CD4-positive, alpha-beta T cell treated with Interleukin-17A for 4 hours (primary cell): ENCODE measurements at regions not wholly inside any gene's neighbourhood (a gene's known extent, or its start where the extent isn't known, plus 50 kb on each side); places are given as distances from the start of the nearest gene placed in this dataset.

Source experiments
- DNase-seq: peaks from one replicate; pipeline ENCODE4 v3.0.0-alpha.2; 2020; ENCODE audit warnings: mixed read lengths

- no peak for DNase-seq
Measured at GRCh38 chr10:78609976-78610375, 458.8 kb upstream of the ZMIZ1 start.

GRCh38 chr10:78613132-78613531 lies 455.6 kb upstream of the ZMIZ1 start:
- DNase-seq = no peak

GRCh38 chr10:78614267-78614666 lies 454.5 kb upstream of the ZMIZ1 start:
- DNase-seq = no peak

GRCh38 chr10:78614744-78615143 lies 454.0 kb upstream of the ZMIZ1 start:
- no peak for DNase-seq

GRCh38 chr10:78616125-78616695 lies 452.6 kb upstream of the ZMIZ1 start:
- no peak for DNase-seq

- DNase-seq = no peak
Measured at GRCh38 chr10:78617115-78617514, 451.7 kb upstream of the ZMIZ1 start.

- DNase-seq = no peak
Measured at GRCh38 chr10:78617631-78618030, 451.1 kb upstream of the ZMIZ1 start.

- DNase-seq = no peak
Measured at GRCh38 chr10:78618050-78618449, 450.7 kb upstream of the ZMIZ1 start.

GRCh38 chr10:78619115-78619851 lies 449.5 kb upstream of the ZMIZ1 start:
- no peak for DNase-seq

GRCh38 chr10:78619896-78620295 lies 448.9 kb upstream of the ZMIZ1 start:
- DNase-seq = no peak

GRCh38 chr10:78620985-78621799 lies 447.6 kb upstream of the ZMIZ1 start:
- no peak for DNase-seq

GRCh38 chr10:78623578-78624215 lies 445.1 kb upstream of the ZMIZ1 start:
- no peak for DNase-seq

GRCh38 chr10:78624791-78625190 lies 444.0 kb upstream of the ZMIZ1 start:
- no peak for DNase-seq

GRCh38 chr10:78626471-78626870 lies 442.3 kb upstream of the ZMIZ1 start:
- DNase-seq = no peak

- DNase-seq = no peak
Measured at GRCh38 chr10:78627254-78627795, 441.4 kb upstream of the ZMIZ1 start.

GRCh38 chr10:78628976-78629375 lies 439.8 kb upstream of the ZMIZ1 start:
- no peak for DNase-seq

- no peak for DNase-seq
Measured at GRCh38 chr10:78629773-78630172, 439.0 kb upstream of the ZMIZ1 start.

GRCh38 chr10:78630944-78631838 lies 437.6 kb upstream of the ZMIZ1 start:
- DNase-seq = no peak

GRCh38 chr10:78634389-78634815 lies 434.4 kb upstream of the ZMIZ1 start:
- no peak for DNase-seq

- DNase-seq = no peak
Measured at GRCh38 chr10:78634835-78635234, 433.9 kb upstream of the ZMIZ1 start.

GRCh38 chr10:78639629-78640028 lies 429.1 kb upstream of the ZMIZ1 start:
- DNase-seq = no peak
